DMS114 treated with DMSO at 0.1 percent for 48 hours (cell line): ENCODE measurements at regions not wholly inside any gene's neighbourhood (a gene's known extent, or its start where the extent isn't known, plus 50 kb on each side); places are given as distances from the start of the nearest gene placed in this dataset.

Experiments
- DNase-seq: peaks from one replicate; lab custom pipeline; 2025; ENCODE audit not compliant: unreplicated experiment; lab: John Stamatoyannopoulos, UW

- no peak for DNase-seq
Observed at GRCh38 chr22:48340191-48340590, 1487.5 kb downstream of the BRD1 start.

GRCh38 chr22:48338793-48339705 is 1488.6 kb downstream of the BRD1 start:
- DNase-seq: no peak

GRCh38 chr22:48337957-48338792 is 1489.5 kb downstream of the BRD1 start:
- no peak for DNase-seq

GRCh38 chr22:48336339-48337060 is 1491.2 kb downstream of the BRD1 start:
- DNase-seq: no peak

- no peak for DNase-seq
Observed at GRCh38 chr22:48335442-48336139, 1492.1 kb downstream of the BRD1 start.

GRCh38 chr22:48334971-48335370 is 1492.7 kb downstream of the BRD1 start:
- no peak for DNase-seq

GRCh38 chr22:48333816-48334735 is 1493.6 kb downstream of the BRD1 start:
- DNase-seq: no peak

- DNase-seq: no peak
Observed at GRCh38 chr22:48333323-48333763, 1494.3 kb downstream of the BRD1 start.

GRCh38 chr22:48332438-48333322 is 1495.0 kb downstream of the BRD1 start:
- no peak for DNase-seq

GRCh38 chr22:48331691-48332220 is 1495.9 kb downstream of the BRD1 start:
- DNase-seq: no peak

GRCh38 chr22:48331266-48331665 is 1496.4 kb downstream of the BRD1 start:
- no peak for DNase-seq

- no peak for DNase-seq
Observed at GRCh38 chr22:48327721-48328120, 1500.0 kb downstream of the BRD1 start.

- no peak for DNase-seq
Observed at GRCh38 chr22:48323746-48324145, 1503.9 kb downstream of the BRD1 start.

- no peak for DNase-seq
Observed at GRCh38 chr22:48322907-48323306, 1504.8 kb downstream of the BRD1 start.

- DNase-seq: no peak
Observed at GRCh38 chr22:48321986-48322545, 1505.6 kb downstream of the BRD1 start.

GRCh38 chr22:48320683-48321451 is 1506.8 kb downstream of the BRD1 start:
- DNase-seq: no peak

GRCh38 chr22:48320048-48320682 is 1507.5 kb downstream of the BRD1 start:
- DNase-seq: no peak
